CD14-positive monocyte (primary cell): ENCODE measurements at regions not wholly inside any gene's neighbourhood (a gene's known extent, or its start where the extent isn't known, plus 50 kb on each side); places are given as distances from the start of the nearest gene placed in this dataset.

Experiments used
- DNase-seq, 3 donors: peaks; one replicate each; pipeline ENCODE4 v3.0.0-alpha.2; 2011 to 2022
- H2AFZ ChIP-seq: 2 replicates; pipeline ENCODE4 v1.6.0; 2012; ENCODE audit warnings: mild to moderate bottlenecking, low read depth, low read length, inconsistent platforms; ENCODE audit not compliant: insufficient read depth, poor library complexity, severe bottlenecking
- H3K27ac ChIP-seq, 2 donors: 1 replicate in 1 of 2; 2 replicates in 1 of 2; pipeline ENCODE4 v1.5.1; 2012 to 2013; ENCODE audit warnings: low read length in 2 of 2, control low read depth in 1 of 2, inconsistent platforms in 1 of 2, low read depth in 1 of 2, mild to moderate bottlenecking in 1 of 2
- H3K27me3 ChIP-seq, 2 donors: one replicate each; pipeline versions ENCODE4 v1.6.0 to v1.6.1; 2011 to 2013; ENCODE audit warnings: low read length in 2 of 2; ENCODE audit not compliant: control insufficient read depth in 2 of 2, insufficient read depth in 2 of 2
- H3K36me3 ChIP-seq, 2 donors: replicated peaks in 1 of 2; 1 replicate in 1 of 2; 2 replicates in 1 of 2; pipeline versions ENCODE4 v1.5.1 to v1.6.1; 2012 to 2013; ENCODE audit warnings: low read length in 2 of 2, control low read depth in 1 of 2, inconsistent platforms in 1 of 2, mild to moderate bottlenecking in 1 of 2; ENCODE audit not compliant: insufficient read depth in 2 of 2, control insufficient read depth in 1 of 2
- H3K4me1 ChIP-seq, 2 donors: 1 replicate in 1 of 2; 2 replicates in 1 of 2; pipeline versions ENCODE4 v1.5.1 to v1.6.1; 2012 to 2013; ENCODE audit warnings: low read length in 2 of 2, control low read depth in 1 of 2, inconsistent platforms in 1 of 2, mild to moderate bottlenecking in 1 of 2, moderate library complexity in 1 of 2; ENCODE audit not compliant: insufficient read depth in 2 of 2, control insufficient read depth in 1 of 2
- H3K4me2 ChIP-seq: replicated peaks from 2 replicates; pipeline ENCODE3; 2012; ENCODE audit warnings: low read length, moderate library complexity, mild to moderate bottlenecking; ENCODE audit not compliant: poor library complexity, severe bottlenecking; ENCODE audit errors: extremely low read depth
- H3K4me3 ChIP-seq, 3 experiments: fragments of 200-600 bp in 1 of 3; sonication (generic) in 1 of 3; replicated peaks in 1 of 3; 1 replicate in 2 of 3; 2 replicates in 1 of 3; pipeline ENCODE4 v1.5.1; 2011 to 2013; ENCODE audit warnings: low read length in 3 of 3, mild to moderate bottlenecking in 3 of 3, control low read depth in 2 of 3, low read depth in 2 of 3, inconsistent platforms in 1 of 3, moderate library complexity in 1 of 3
- H3K79me2 ChIP-seq: 2 replicates; pipeline ENCODE4 v1.6.0; 2012; ENCODE audit warnings: mild to moderate bottlenecking, control low read depth, inconsistent platforms, low read length, moderate library complexity; ENCODE audit not compliant: insufficient read depth
- H3K9ac ChIP-seq: 2 replicates; pipeline ENCODE4 v1.6.0; 2017; ENCODE audit warnings: low read length, mild to moderate bottlenecking; ENCODE audit not compliant: insufficient read depth, poor library complexity, severe bottlenecking
- H3K9me3 ChIP-seq, 2 donors: replicated peaks in 1 of 2; 1 replicate in 1 of 2; 2 replicates in 1 of 2; pipeline versions ENCODE4 v1.5.1 to v1.6.1; 2012 to 2013; ENCODE audit warnings: low read length in 2 of 2, control low read depth in 1 of 2; ENCODE audit not compliant: control insufficient read depth in 1 of 2, insufficient read depth in 1 of 2
- H4K20me1 ChIP-seq: 2 replicates; pipeline ENCODE4 v1.6.0; 2012; ENCODE audit warnings: mild to moderate bottlenecking, low read length, control low read depth, moderate library complexity; ENCODE audit not compliant: insufficient read depth
- H3K27ac Mint-ChIP-seq, 7 donors: one replicate each; pipeline ENCODE4 v1.8.0; 2020; ENCODE audit warnings: mild to moderate bottlenecking in 7 of 7, mixed read lengths in 7 of 7, moderate library complexity in 6 of 7, inconsistent platforms in 2 of 7
- H3K27me3 Mint-ChIP-seq, 3 donors: one replicate each; pipeline ENCODE4 v1.8.0; 2021 to 2022; ENCODE audit warnings: low read depth in 3 of 3, mild to moderate bottlenecking in 3 of 3, mixed read lengths in 3 of 3, moderate library complexity in 3 of 3, inconsistent platforms in 1 of 3
- H3K36me3 Mint-ChIP-seq, 2 donors: one replicate each; pipeline ENCODE4 v1.8.0; 2020; ENCODE audit warnings: mixed read lengths in 2 of 2, inconsistent platforms in 1 of 2, mild to moderate bottlenecking in 1 of 2
- H3K4me1 Mint-ChIP-seq: one replicate; pipeline ENCODE4 v1.8.0; 2020; ENCODE audit warnings: mild to moderate bottlenecking, mixed read lengths
- H3K4me3 Mint-ChIP-seq, 2 donors: one replicate each; pipeline ENCODE4 v1.8.0; 2020; ENCODE audit warnings: mild to moderate bottlenecking in 2 of 2, mixed read lengths in 2 of 2, moderate library complexity in 1 of 2
- H3K9me3 Mint-ChIP-seq, 7 donors: one replicate each; pipeline ENCODE4 v1.8.0; 2020 to 2022; ENCODE audit warnings: mixed read lengths in 7 of 7, mild to moderate bottlenecking in 6 of 7, moderate library complexity in 6 of 7, inconsistent platforms in 2 of 7
- WGBS: methylation state at CpG from one replicate; pipeline ENCODE4 v1.1.5; 2013; ENCODE audit warnings: missing lambda C conversion rate; ENCODE audit not compliant: insufficient coverage; 5-methylcytosine and 5-hydroxymethylcytosine counted together
- intact Hi-C, 2 donors: fragments of 100-400 bp; cut with micrococcal nuclease; formaldehyde crosslinking; loops; one replicate each; pipeline versions ENCODE4 v1.15.0 to v1.15.1; 2023
- TF ChIP-seq, protein P1 (sequence below): fragments of 200-600 bp; IDR thresholded peaks from one replicate; pipeline ENCODE4 v1.8.0; 2022; ENCODE audit warnings: antibody characterized with exemption, mild to moderate bottlenecking

DNA sequence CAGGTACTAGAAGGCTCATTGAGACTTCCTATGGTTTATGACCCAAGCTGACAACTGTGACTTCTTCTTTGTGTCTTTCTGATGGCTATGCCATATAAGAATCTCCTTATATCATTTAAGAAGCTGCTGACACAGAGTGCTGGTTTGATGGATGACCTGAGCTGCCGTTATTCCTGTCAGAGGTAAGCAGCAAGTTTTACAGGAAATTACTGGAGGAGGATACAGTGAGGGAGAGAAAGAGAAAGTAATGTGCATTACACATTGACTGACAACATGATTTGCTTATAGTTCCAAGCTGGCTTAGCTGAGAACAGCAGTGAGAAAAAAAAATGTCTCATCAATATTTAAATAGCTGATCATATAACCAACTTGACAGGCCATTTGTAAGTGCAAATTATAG is 981.4 kb downstream of the FSCB start:
- no peaks in the 10 kb centered on the region for H4K20me1 ChIP-seq
- H3K36me3 ChIP-seq = no peaks in the 10 kb centered on the region
- Mint-ChIP-seq H3K27me3 (no peaks in the 10 kb centered on the region), H3K36me3 (no peaks in the 10 kb centered on the region), H3K4me3 (no peak overlapping the region), H3K27ac (no peak overlapping the region), H3K4me1 (no peaks in the 10 kb centered on the region), H3K9me3 (peaks cover 0 to 4% (median 0%) of the 10 kb centered on the region in 7 donors)
- no peaks in the 10 kb centered on the region for H3K9me3 ChIP-seq
- no peak overlapping the region for H3K27ac ChIP-seq
- TF ChIP-seq, protein P1, sequence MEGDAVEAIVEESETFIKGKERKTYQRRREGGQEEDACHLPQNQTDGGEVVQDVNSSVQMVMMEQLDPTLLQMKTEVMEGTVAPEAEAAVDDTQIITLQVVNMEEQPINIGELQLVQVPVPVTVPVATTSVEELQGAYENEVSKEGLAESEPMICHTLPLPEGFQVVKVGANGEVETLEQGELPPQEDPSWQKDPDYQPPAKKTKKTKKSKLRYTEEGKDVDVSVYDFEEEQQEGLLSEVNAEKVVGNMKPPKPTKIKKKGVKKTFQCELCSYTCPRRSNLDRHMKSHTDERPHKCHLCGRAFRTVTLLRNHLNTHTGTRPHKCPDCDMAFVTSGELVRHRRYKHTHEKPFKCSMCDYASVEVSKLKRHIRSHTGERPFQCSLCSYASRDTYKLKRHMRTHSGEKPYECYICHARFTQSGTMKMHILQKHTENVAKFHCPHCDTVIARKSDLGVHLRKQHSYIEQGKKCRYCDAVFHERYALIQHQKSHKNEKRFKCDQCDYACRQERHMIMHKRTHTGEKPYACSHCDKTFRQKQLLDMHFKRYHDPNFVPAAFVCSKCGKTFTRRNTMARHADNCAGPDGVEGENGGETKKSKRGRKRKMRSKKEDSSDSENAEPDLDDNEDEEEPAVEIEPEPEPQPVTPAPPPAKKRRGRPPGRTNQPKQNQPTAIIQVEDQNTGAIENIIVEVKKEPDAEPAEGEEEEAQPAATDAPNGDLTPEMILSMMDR = no peak
- H3K4me2 ChIP-seq = no peak overlapping the region
- WGBS = 0% methylated on average over 1 of the region's 1 CpG
- no peaks in the 10 kb centered on the region for H3K4me1 ChIP-seq
- no peak overlapping the region for H3K9ac ChIP-seq
- no peaks in the 10 kb centered on the region for H3K27me3 ChIP-seq
- intact Hi-C loops = no loop called here
- H2AFZ ChIP-seq = no peak overlapping the region
- H3K4me3 ChIP-seq = no peak overlapping the region
- no peak for DNase-seq
- no peaks in the 10 kb centered on the region for H3K79me2 ChIP-seq

DNA sequence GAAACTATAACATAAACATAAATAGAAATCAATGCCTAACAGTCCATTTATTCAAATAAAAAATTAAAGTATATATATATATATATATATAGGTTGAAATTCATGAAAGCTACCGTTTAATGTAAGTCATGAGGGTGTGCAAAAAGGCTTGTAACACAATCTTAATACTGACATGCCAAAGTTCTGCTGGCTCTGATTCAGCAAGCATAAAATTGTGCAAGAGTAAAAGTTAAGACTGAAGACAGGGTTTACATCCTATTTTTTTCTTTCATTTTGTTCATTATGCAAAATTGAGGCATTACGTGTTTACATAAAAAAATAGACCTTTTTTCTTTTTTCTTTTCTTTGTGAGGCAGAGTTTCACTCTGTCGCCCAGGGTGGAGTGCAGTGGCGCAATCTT is 984.2 kb downstream of the FSCB start:
- H3K79me2 ChIP-seq = no peaks in the 10 kb centered on the region
- intact Hi-C loops = no loop called here
- no peak overlapping the region for H2AFZ ChIP-seq
- H3K9ac ChIP-seq = no peak overlapping the region
- no peak overlapping the region for H3K4me2 ChIP-seq
- H3K9me3 ChIP-seq = no peaks in the 10 kb centered on the region
- Mint-ChIP-seq H3K9me3 (peaks cover 0 to 4% (median 0%) of the 10 kb centered on the region in 7 donors), H3K4me3 (no peak overlapping the region), H3K36me3 (no peaks in the 10 kb centered on the region), H3K27me3 (no peaks in the 10 kb centered on the region), H3K27ac (no peak overlapping the region), H3K4me1 (no peaks in the 10 kb centered on the region)
- H3K4me3 ChIP-seq = no peak overlapping the region
- DNase-seq = no peak
- 80% methylated on average over 2 of the region's 4 CpGs for WGBS
- no peaks in the 10 kb centered on the region for H3K27me3 ChIP-seq
- TF ChIP-seq, protein P1 = no peak
- no peaks in the 10 kb centered on the region for H3K36me3 ChIP-seq
- H4K20me1 ChIP-seq = no peaks in the 10 kb centered on the region
- no peaks in the 10 kb centered on the region for H3K4me1 ChIP-seq
- H3K27ac ChIP-seq = no peak overlapping the region
